Sigmoid colon (tissue), 6 donors: ENCODE measurements at regions not wholly inside any gene's neighbourhood (a gene's known extent, or its start where the extent isn't known, plus 50 kb on each side); places are given as distances from the start of the nearest gene placed in this dataset.

Source experiments
- DNase-seq: peaks from one replicate; pipeline ENCODE4 v3.0.0-alpha.2; 2019
- H3K27ac ChIP-seq, 4 donors: fragments of 200-600 bp; sonication (generic); one replicate each; pipeline ENCODE4 v1.5.1; 2016 to 2019; ENCODE audit warnings: mild to moderate bottlenecking in 1 of 4
- H3K27me3 ChIP-seq, 3 donors: fragments of 200-600 bp; sonication (generic); one replicate each; pipeline ENCODE4 v1.5.1; 2019; ENCODE audit warnings: mild to moderate bottlenecking in 1 of 3
- H3K36me3 ChIP-seq, 4 donors: fragments of 200-600 bp; sonication (generic); one replicate each; pipeline ENCODE4 v1.5.1; 2016 to 2019
- H3K4me1 ChIP-seq, 4 donors: fragments of 200-600 bp; sonication (generic); one replicate each; pipeline ENCODE4 v1.5.1; 2017 to 2019
- H3K4me3 ChIP-seq, 4 donors: fragments of 200-600 bp; sonication (generic); one replicate each; pipeline ENCODE4 v1.5.1; 2017 to 2019; ENCODE audit warnings: mild to moderate bottlenecking in 2 of 4, moderate library complexity in 1 of 4
- H3K9me3 ChIP-seq, 4 donors: fragments of 200-600 bp in 3 of 4; sonication (generic) in 3 of 4; one replicate each; pipeline versions ENCODE4 v1.5.1 to v1.6.1; 2013 to 2019
- CTCF ChIP-seq, 4 experiments: fragments of 450-650 bp in 3 of 4; fragments of 200-600 bp in 1 of 4; IDR thresholded peaks; one replicate each; pipeline ENCODE4 v1.5.1; 2016 to 2019; ENCODE audit warnings: antibody characterized with exemption in 4 of 4, mild to moderate bottlenecking in 3 of 4, moderate library complexity in 2 of 4
- EP300 ChIP-seq, 4 donors: sonication (generic); formaldehyde crosslinking; IDR thresholded peaks; one replicate each; pipeline ENCODE4 v1.6.1; 2017; ENCODE audit warnings: antibody characterized with exemption in 4 of 4
- POLR2A ChIP-seq, 2 donors: fragments of 450-650 bp; IDR thresholded peaks; one replicate each; pipeline ENCODE4 v1.6.1; 2016; ENCODE audit warnings: antibody characterized with exemption in 2 of 2, mild to moderate bottlenecking in 2 of 2, moderate library complexity in 2 of 2
- POLR2AphosphoS5 ChIP-seq, 4 donors: sonication (generic); formaldehyde crosslinking; IDR thresholded peaks; one replicate each; pipeline ENCODE4 v1.6.1; 2017; ENCODE audit warnings: antibody characterized with exemption in 4 of 4
- WGBS, 2 donors: extraction: QIAGEN DNeasy Blood & Tissue Kit; methylation state at CpG; one replicate each; pipeline ENCODE4 v1.1.7; 2013; 5-methylcytosine and 5-hydroxymethylcytosine counted together
- intact Hi-C: fragments of 100-400 bp; cut with DNase I; formaldehyde crosslinking; loops from one replicate; pipeline ENCODE4 v1.15.1; 2023
- donor health status: healthy with polysubstance abuse.
- donor health status: healthy.

- DNase-seq = no peak
- 59 to 76% methylated on average over 2 of the region's 2 CpGs for WGBS, 2 donors
- Histone ChIP-seq H3K27ac (no peak overlapping the region), H3K36me3 (no peaks in the 10 kb centered on the region), H3K9me3 (no peaks in the 10 kb centered on the region), H3K27me3 (no peaks in the 10 kb centered on the region), H3K4me1 (no peaks in the 10 kb centered on the region), H3K4me3 (no peak overlapping the region)
- no peak for TF ChIP-seq CTCF (IDR thresholded peaks at IDR 0.05)
- no peak for TF ChIP-seq EP300 (IDR thresholded peaks at IDR 0.05)
- no peak for TF ChIP-seq POLR2A (IDR thresholded peaks at IDR 0.05)
- no peak for TF ChIP-seq POLR2AphosphoS5 (IDR thresholded peaks at IDR 0.05)
- intact Hi-C loops = no loop called here
Observed at GRCh38 chrX:26909728-26910127, 553.4 kb downstream of the PPP4R3C start.

GRCh38 chrX:26908218-26908617 lies 554.9 kb downstream of the PPP4R3C start:
- 62 to 90% methylated on average over 1 of the region's 1 CpG for WGBS, 2 donors
- intact Hi-C loops = no loop called here
- no peak overlapping the region for H3K4me3 ChIP-seq
- H3K9me3 ChIP-seq = no peaks in the 10 kb centered on the region
- DNase-seq = no peak
- no peaks in the 10 kb centered on the region for H3K36me3 ChIP-seq
- TF ChIP-seq POLR2AphosphoS5 (IDR thresholded peaks at IDR 0.05) (no peak), POLR2A (IDR thresholded peaks at IDR 0.05) (no peak), EP300 (IDR thresholded peaks at IDR 0.05) (no peak), CTCF (IDR thresholded peaks at IDR 0.05) (no peak)
- no peak overlapping the region for H3K27ac ChIP-seq
- H3K27me3 ChIP-seq = no peaks in the 10 kb centered on the region
- no peaks in the 10 kb centered on the region for H3K4me1 ChIP-seq

- 84% methylated on average over 3 of the region's 3 CpGs for WGBS, 2 donors
- no peak overlapping the region for H3K4me3 ChIP-seq
- no peak for TF ChIP-seq EP300 (IDR thresholded peaks at IDR 0.05)
- TF ChIP-seq CTCF (IDR thresholded peaks at IDR 0.05) = no peak
- no peak for TF ChIP-seq POLR2A (IDR thresholded peaks at IDR 0.05)
- no peak for TF ChIP-seq POLR2AphosphoS5 (IDR thresholded peaks at IDR 0.05)
- H3K27me3 ChIP-seq = no peaks in the 10 kb centered on the region
- no peaks in the 10 kb centered on the region for H3K9me3 ChIP-seq
- intact Hi-C loops = no loop called here
- no peaks in the 10 kb centered on the region for H3K36me3 ChIP-seq
- DNase-seq = no peak
- H3K4me1 ChIP-seq = no peaks in the 10 kb centered on the region
- H3K27ac ChIP-seq = no peak overlapping the region
Observed at GRCh38 chrX:26889574-26889973, 573.6 kb downstream of the PPP4R3C start.

GRCh38 chrX:26873736-26874135 lies 589.4 kb downstream of the PPP4R3C start:
- no peak for DNase-seq
- intact Hi-C loops = no loop called here
- 93% methylated on average over 29 of the region's 29 CpGs for WGBS, 2 donors
- Histone ChIP-seq H3K4me1 (no peaks in the 10 kb centered on the region), H3K9me3 (no peaks in the 10 kb centered on the region), H3K27me3 (no peaks in the 10 kb centered on the region), H3K27ac (no peak overlapping the region), H3K36me3 (no peaks in the 10 kb centered on the region), H3K4me3 (no peak overlapping the region)
- no peak for TF ChIP-seq POLR2A (IDR thresholded peaks at IDR 0.05)
- TF ChIP-seq EP300 (IDR thresholded peaks at IDR 0.05) = no peak
- no peak for TF ChIP-seq POLR2AphosphoS5 (IDR thresholded peaks at IDR 0.05)
- TF ChIP-seq CTCF (IDR thresholded peaks at IDR 0.05) = no peak

- Histone ChIP-seq H3K9me3 (no peaks in the 10 kb centered on the region), H3K27ac (no peak overlapping the region), H3K4me1 (no peaks in the 10 kb centered on the region), H3K4me3 (no peak overlapping the region), H3K36me3 (no peaks in the 10 kb centered on the region), H3K27me3 (no peaks in the 10 kb centered on the region)
- intact Hi-C loops = no loop called here
- TF ChIP-seq EP300 (IDR thresholded peaks at IDR 0.05) = no peak
- TF ChIP-seq CTCF (IDR thresholded peaks at IDR 0.05) = no peak
- TF ChIP-seq POLR2AphosphoS5 (IDR thresholded peaks at IDR 0.05) = no peak
- no peak for TF ChIP-seq POLR2A (IDR thresholded peaks at IDR 0.05)
- no peak for DNase-seq
- WGBS, 2 donors = 90 to 91% methylated on average over 1 of the region's 1 CpG
Observed at GRCh38 chrX:26871967-26872366, 591.2 kb downstream of the PPP4R3C start.
